ENCODE measurements at regions not wholly inside any gene's neighbourhood (a gene's known extent, or its start where the extent isn't known, plus 50 kb on each side); places are given as distances from the start of the nearest gene placed in this dataset.
"Not testable (repeated sequence)": the region's sequence is repeated elsewhere in the genome, so short reads cannot be mapped to it uniquely, and the experiment has no call there.

DNA sequence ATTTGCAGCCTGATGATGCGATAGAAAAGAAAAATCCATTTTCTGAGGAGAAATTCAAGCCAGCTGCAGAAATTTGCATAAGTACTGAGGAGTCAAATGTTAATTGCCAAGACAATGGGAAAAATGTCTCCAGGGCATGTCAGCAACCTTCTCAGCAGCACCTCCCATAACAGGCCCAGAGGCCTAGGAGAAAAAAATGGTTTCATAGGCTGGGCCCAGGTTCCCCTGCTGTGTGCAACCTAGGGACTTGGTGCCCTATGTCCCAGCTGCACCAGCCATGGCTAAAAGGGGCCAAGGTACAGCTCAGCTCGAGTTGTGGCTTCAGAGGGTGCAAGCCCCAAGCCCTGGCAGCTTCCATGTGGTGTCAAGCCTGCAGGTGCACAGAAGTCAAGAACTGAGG lies 144.8 kb upstream of the PRKD1 start:
- not testable (repeated sequence) for FAIRE-seq

DNA sequence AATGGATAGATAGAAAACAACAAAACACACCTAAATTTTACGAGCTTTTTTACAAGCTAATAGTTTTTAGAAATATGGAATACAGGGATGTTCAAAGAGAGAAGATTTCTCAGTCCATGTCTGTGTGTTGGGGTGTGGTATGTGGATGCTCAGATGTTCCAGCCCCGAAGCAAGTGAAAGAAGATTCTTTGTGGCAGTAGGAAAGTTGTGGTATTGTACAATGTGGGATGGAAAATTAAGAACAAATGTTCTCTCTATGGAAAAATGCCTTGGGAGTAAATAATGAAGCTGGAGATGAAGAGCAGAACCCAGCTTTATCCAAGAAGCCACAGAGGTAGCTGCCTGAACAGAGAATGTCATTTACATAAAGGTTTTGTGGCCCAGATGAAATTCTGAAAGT lies 150.3 kb upstream of the PRKD1 start:
- FAIRE-seq, result no peak

DNA sequence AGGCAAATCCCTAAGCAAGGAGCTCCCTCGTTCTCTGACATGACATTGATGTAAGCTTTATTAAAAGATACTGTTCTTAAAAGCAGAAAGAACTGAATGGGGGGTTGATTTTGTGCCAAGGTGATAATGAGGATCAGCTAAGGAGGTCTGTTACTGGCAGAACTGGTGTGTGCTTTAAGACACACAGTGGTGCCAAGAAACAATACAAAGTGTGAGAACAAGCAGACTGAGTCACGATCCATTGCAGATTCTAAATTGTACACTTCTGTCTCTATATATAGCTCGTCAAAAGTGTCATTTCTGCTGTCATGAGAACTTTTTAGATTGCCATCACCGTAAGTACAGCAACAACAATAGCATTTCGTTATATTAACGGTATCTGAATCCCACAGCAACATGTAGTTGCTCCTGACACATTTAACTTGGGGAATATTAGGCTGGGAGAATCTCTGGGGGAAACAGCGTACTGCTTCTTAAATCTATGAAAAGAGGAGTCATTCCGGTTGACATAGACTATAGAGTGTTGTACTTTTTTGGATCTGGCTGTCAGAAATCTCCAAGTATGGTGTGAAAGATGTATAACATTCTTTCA lies 151.3 kb upstream of the PRKD1 start:
- no peak for FAIRE-seq

DNA sequence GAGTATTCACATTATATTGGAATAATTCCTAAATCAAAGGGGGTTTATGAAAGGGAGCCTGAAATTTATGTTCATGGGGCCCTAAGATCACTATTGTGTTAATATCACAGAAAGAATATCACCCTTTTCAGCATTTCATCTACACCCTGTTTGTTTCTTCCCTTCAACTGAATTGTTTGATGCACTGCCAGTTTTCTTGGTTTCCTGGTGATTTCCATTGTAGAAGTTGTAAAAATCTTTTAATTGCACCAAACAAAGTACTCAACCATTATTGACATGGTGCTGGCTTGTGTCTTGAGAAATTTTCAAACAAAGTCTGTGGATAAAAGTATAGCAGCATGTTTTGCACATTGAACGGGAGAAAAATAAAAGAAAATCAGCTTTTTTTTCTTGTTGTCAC lies 154.8 kb upstream of the PRKD1 start:
- FAIRE-seq, result no peak

DNA sequence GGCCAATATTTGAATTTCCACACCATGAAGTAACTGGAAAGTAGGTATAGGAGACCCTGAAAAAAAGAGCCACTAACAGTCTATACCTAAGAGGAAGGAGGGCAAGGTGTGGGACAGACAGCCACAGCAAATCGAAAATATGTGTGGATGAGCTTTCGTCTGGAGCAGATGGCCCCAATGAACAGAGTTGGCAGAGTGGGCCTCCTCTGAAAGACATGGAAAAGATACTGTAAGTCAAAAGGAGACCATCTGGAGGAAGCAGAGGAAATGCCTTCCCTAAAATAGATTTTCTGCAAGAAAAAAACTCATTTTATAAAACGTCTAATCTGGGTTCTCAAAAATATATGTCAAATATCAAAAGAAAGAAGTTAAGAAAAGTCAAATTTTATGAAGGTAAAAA lies 157.2 kb upstream of the PRKD1 start:
- FAIRE-seq, result no peak

DNA sequence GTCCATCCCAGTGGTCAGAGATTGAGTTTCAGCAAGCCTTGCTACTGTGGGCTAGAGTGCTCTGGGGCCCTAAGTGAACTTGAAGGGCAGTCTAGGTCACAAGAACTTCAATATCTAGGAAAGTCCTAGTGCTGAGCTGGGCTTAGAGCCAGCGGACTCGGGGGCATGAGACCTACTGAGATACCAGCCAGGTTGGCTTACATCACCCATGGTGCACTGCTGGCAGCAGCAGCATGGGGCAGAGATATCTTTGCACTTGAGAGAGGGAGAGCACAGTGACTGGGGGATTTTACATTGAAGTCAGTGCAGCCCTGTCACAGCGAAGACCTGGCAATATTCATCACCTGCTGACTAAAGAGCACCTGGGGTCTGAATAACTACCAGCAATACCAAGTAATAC lies 158.3 kb upstream of the PRKD1 start:
- FAIRE-seq, result no peak

DNA sequence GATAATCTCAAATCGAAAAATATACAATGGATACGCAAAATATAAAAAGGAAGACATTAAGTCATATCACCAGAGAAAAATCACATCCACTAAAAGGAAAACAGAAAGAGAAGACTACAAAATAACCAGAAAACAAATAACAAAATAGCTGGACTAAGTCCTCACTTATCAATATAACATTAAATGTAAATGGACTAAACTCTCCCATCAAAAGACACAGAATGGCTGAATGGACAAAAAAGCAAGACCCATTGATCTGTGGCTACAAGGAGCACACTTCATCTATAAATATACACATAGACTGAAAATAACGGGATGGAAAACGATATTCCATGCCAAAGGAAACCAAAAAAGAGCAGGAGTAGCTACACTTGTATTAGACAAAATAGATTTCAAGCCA lies 161.0 kb upstream of the PRKD1 start:
- no peak for FAIRE-seq

DNA sequence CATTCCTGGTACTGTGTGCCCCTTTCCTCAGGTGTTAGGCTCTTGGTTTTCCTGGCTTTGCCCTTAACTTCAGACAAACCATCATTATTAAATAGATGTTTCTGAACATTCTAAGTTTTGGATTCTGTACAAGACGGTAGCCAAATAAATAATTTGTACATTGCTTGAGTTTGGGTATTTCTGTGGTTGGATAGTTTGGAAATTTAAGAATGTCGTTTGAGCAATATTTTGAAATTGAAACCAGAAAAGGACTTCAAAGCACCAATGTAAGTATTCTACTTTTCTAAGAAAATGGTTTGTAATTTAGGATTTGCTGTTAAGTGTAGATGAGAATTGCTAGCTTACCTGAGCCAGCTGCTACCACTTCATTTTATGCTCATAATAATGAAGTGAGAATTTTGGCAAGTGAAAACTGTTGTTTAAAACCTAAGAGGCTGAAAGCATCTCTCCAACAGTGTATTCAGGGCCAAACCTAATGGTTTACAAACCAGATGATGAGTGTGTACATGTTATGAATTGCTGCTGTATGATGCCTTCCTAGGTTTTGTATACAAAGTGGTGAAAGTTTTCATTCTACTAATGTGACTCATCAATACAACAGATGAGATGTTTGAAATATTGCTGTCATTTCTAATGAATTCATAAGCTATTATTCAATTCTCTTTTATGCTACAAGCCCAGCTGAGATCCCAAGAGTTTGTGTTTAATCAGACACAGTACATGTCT lies 181.5 kb upstream of the PRKD1 start:
- no peak for FAIRE-seq

DNA sequence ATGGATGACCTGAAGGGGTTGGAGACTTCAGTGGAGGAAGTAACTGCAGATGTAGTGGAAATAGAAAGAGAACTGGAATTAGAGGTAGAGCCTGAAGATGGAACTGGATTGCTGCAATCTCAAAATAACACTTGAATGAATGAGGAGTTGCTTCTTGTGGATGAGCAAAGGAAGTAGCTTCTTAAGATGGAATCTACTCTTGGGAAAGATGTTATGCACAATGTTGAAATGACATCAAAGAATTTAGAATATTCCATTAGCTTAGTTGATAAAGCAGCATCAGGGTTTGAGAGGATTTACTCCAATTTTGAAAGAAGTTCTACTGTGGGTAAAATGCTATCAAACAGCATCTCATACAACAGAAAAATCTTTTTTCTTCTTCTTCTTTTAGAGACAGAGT lies 186.4 kb upstream of the PRKD1 start:
- no peak for FAIRE-seq

DNA sequence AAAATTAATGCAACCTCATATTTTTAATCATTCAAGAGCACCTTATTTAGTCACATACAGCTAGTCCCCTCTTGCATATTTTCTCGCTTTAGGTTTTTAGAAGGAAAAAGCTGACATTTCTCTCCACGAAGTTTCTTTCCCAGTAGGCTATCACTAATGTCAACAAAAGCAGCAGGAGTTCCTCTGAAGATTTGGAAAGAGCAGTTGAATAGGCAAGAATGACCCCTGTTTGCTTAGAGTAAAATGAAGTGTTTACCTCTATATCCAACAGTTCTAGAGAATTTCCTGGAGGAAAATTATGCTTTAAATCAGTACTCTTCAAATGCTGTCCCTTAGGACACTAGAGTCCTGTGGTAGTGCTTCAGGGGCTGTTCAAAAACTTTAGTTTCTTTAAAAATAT lies 188.1 kb upstream of the PRKD1 start:
- FAIRE-seq, result no peak

DNA sequence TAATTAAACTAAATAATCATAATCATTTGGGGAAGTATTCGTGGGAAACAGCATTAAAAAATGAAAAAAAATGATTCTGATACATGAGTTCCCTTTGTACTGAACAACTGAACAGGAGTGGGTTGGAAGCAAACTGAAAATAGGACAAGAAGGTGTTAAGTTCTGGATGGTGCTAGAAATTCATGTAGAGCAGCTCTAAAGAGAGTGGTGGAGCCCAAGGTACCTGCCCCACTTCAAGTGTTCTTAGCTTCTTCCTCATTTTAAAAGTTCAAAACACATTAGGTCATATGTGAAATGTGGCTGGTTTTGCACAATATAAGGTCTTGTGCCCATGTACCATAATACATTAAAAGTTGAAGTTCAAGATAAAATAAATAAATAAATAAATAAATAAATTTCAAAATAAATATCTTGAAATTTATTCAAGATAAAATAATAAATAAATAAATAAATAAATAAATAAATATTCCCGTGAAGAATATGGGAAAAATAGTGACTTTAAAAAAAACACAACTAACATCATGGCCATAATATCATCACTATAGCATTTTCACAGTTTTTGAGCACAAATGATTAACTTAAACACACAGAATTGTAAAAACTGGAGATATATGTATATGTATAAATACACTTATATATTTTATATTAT lies 191.5 kb upstream of the PRKD1 start:
- peak; percentile 80 for FAIRE-seq

DNA sequence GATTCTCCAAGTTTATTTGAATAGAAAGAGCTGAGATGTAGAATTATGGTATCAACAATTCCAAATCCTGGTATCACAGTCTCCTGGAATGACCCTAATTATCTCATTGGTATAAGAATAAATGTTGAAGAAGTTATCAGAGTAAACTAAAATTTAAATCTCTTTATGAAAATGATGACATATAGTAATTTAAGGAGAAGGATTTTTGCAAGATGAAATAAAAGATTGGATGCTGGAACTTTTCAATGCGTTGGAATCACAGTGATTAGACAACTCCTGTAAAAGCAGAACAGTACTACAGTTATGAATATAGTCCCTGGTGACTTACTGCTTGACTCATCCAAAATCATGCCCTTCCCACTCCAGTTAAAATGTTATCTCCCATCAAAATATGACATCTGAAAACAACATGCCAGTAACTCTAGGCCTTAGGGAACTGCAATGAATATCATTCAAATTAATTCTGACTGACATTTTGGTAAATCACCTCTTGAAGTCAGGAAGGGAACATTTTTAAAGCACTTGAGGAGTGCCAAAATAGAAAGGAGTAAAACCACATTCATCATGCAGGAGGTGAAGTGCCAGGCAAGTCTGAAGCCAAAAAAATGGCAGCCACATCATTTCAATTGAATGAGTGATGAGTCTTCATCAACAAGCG lies 197.8 kb upstream of the PRKD1 start:
- no peak for FAIRE-seq

DNA sequence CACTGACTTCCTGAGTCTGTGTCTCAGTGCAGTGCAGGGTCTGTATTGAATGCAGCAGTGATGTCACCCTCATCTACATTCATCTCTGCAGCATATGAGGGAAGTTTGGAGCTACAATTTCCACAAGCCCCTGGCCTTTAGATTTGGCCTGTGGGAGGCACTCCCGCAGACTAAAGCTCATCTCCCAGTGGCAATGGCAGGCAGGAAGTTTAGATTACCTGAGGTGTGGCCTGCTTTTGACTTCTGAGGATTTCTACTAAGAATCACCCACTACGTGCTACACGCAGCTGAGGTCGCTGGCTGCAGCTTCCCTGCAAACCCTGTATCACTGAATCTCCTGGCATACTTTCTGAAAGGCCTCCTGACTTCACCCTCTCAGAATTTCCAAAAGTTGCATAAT lies 202.2 kb upstream of the PRKD1 start:
- FAIRE-seq, result no peak

DNA sequence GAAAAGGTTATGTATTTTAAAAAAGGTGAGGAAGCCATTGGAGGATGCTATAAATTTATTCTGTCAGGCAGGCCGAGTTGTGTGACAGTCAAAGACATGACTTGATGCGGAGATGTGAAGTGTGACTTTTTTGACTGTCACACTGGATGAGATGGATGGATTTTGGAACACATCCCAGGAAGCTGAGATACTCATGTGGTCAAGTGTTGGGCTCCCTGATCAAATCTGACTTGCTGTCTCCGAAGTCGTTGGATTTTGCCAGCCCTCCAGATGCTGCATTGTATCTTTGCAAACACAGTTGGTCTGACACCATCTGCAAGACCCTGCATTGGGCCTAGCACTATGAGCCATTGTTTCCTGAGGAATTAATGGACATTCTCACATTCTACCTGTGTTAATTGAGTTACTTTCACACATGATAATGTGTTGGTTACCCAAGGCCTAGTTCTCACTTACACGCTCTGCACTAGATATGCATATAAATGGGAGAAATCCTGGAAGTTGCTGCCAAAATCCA lies 204.0 kb upstream of the PRKD1 start:
- no peak for FAIRE-seq

DNA sequence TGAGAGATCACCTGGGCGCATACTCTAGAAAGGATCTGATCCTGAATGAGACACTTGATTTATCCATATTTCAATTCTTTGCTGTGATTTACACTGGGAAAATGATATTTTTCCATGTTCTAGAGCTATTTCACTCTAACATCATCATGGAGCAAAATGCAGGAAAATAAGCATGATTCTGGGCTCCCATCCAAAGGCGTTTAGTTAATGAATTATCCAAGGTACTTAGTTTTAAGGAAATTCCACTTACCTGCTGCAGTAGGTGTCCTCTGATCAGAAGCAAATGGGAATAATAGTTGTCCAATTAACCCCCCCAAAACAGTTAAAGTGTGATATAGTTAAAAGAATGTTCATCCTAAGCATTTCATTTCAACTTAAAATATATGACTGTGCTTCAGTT lies 204.5 kb upstream of the PRKD1 start:
- no peak for FAIRE-seq

DNA sequence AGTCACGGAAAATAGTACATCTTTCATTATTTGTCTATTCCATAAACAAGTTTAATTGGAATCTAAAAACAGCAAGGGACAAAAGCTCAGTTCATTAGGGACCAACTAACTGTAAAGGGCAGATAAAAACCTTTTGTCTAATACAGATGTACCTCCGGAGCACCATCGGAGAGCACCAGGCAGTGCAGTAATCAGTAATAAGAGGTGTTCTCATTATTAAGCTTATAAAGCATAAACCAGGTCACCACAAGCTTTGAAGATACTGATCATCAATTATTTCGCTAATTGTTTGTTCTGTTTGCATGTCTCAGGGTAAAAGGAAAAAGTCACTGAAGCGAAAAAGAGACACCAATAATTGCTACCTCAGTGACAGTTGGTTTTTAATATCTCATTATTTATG lies 207.3 kb upstream of the PRKD1 start:
- no peak for FAIRE-seq

DNA sequence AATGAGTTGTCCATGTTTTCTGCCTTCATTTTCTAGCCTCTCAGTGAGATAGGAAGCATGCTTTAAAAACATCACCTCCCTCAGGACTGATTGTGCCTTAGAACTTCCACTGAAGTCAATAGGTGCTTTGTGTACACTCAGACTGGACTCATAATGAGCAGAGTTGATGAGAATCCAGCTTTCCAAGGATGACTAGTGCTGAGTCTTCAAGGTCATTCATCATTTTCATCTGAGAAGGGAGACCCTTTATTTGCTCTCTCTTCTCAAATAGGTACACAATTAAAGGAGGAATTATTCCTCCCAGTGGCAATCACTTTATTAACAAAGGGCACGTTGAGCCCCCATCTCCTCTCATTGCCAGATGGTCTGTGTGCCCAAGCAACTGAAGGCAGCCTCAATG lies 210.9 kb upstream of the PRKD1 start:
- FAIRE-seq, result no peak

DNA sequence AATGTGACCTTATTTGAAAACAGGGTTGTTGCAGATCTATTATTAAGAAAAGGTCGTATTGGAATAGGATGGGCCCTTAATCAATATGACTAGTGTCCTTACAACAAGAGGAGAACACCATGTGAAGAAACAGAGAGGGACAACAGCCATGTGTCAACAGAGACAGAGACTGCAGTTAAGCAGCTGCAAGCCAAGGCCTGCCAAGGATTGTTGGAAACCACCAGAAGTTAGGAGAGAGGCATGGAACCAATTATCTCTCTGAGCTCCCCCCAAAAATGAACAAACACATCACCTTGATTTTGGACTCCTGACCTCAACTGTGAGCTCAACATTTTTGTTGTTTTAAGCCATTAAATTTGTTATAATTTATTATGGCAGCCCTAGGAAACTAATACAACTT lies 214.6 kb upstream of the PRKD1 start:
- FAIRE-seq, result no peak

DNA sequence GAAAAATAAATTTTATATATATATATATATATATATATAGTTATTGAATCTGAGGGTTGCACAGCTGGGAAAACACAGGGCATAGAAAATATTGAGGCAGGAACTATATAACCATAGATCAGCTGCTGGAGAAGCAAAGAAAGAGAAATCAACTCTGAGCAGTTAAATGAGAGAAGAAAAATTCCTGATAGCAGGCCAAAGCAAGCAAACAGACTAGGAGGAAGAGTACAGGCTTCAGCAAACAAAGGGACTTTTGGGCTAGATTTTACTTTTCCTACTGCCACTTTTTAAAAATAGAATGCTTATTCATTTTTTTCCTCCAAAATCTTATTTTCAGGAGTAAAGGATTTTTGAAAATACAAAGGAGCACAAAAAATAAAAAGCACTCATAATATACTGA lies 216.0 kb upstream of the PRKD1 start:
- no peak for FAIRE-seq

DNA sequence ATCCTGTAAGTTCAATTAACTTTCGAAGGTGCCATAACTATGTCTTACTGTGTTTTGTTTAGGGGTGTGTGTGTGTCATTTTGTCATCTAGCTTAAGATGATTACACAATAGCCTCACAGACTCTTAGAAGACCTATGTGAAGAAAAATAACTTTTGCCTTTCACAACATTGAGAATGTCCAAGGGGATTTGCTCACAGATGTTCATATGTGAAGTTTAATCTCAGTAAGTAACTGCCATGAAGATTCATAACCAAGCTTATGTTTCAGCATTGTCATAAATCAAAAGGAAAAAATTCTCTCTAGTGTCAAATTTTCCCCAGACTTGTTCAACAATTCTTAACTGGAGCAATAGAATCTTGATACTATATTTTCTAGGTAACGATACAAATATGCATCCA lies 226.1 kb upstream of the PRKD1 start:
- no peak for FAIRE-seq

DNA sequence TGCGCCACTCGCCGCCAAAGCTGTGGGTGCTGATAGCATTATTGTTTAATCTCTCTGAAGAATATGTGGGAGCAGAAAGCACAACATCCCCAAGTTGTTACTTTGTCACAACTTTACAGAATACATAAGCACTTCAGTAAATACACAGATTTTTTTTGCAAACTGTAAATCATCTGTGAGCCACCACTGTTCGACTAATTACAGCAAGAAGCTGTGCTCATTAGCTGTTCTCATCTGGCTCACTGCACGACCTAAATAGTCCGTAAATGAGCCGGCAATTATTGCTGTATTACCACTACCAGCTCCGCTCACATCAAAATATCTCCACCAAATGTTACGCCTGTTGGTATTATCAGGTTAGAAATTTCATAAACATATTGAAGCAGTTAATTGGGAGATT lies 228.9 kb upstream of the PRKD1 start:
- FAIRE-seq, result no peak

DNA sequence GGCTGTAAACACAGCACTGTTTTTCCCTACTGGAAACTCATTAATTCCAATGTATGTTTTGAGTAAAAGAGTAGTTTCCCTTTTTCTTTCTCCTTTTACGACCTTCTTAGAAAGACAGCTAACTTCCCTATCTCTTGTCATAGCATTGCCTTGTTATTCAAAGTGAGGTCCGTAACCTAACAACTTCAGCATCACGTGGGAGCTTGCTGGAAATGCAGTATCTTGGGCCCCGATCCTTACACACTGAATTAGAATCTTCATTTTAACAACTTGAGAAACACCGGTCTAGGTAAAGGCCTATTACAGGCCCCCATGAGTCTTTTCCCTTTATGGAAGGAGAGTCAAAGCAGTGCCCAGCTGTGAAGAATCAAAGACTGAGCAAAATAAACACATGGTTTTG lies 230.7 kb upstream of the PRKD1 start:
- FAIRE-seq, result no peak

DNA sequence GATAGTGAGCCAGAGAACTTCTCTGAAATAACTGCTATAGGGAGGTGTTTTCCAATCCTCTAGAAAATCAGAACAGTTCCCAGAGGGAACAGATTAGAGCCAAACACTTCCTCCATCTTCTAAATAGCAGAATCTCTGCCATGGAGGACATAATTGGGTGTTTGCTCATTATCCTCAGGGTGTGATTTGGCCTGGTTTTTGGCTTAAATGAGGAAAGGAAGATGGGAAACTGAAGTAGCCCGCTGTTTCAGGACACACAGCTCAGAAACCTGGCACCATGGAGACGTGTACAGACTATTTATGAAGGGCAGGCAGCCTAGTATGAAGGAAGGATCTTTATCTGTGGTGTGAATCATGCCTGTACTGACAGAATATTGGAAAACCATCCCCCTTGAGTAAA lies 231.7 kb upstream of the PRKD1 start:
- no peak for FAIRE-seq

DNA sequence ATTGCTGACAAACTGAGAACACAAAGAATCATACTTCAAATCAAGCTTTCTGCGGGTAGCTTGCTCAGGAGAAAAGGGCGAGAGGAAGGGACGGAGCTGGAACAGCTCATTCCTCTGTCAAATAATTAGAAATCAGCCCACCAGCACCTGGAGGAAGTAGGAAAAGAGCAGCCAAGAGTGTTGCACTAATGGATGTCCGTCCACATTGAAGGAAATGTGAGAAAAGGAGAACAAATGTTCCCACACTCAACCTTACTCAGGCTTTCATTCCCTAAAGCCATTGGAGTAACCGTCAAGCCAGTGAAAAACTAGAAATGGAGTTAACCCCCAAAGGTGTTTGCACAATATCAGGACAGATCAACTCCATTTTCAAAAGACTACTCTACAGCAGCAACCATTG lies 233.0 kb upstream of the PRKD1 start:
- no peak for FAIRE-seq
